ENCODE measurements at regions not wholly inside any gene's neighbourhood (a gene's known extent, or its start where the extent isn't known, plus 50 kb on each side); places are given as distances from the start of the nearest gene placed in this dataset.

DNA sequence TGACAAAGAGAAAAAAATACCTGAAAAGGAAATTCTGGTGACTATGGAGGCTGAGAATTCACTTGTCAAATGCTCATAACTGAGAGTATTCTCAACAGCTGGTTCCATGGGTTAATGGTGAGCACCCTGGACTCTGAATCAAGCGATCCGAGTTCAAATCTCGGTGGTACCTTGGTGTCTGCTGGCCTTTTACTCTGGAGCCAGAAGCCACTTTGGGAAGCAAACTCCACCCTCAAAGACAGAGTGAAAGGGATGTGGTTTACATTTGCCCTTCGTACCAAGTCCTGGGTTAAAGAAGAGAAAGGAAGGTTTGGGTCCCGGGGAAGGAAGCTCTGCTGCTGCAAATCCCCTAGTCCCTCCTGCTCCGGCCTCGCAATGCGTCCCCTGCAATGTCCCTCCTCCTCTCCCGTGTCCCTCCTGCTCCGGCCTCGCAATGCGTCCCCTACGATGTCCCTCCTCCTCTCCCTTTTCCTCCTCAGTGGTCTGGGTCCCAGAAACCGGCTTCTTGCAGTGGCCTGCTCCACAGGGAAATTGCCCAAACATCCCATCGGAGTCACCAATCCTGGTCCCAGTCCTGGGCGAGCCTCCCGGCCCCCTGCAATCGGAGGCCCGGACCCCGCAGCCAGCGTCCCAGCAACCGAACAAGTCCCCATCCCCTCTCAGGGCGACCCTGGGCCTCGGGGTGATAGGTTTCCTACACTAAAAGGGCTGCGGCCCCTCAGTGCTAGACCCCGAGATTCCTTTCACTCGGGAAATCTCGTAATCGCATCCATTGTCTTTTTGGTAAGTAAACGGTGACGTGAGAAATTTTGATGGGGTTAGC lies 129.4 kb downstream of the PPIAL4G start:
- TF ChIP-seq, protein P1, sequence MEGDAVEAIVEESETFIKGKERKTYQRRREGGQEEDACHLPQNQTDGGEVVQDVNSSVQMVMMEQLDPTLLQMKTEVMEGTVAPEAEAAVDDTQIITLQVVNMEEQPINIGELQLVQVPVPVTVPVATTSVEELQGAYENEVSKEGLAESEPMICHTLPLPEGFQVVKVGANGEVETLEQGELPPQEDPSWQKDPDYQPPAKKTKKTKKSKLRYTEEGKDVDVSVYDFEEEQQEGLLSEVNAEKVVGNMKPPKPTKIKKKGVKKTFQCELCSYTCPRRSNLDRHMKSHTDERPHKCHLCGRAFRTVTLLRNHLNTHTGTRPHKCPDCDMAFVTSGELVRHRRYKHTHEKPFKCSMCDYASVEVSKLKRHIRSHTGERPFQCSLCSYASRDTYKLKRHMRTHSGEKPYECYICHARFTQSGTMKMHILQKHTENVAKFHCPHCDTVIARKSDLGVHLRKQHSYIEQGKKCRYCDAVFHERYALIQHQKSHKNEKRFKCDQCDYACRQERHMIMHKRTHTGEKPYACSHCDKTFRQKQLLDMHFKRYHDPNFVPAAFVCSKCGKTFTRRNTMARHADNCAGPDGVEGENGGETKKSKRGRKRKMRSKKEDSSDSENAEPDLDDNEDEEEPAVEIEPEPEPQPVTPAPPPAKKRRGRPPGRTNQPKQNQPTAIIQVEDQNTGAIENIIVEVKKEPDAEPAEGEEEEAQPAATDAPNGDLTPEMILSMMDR (IDR thresholded peaks at IDR 0.05) = no peak
- no peak for TF ChIP-seq POLR2A (IDR thresholded peaks at IDR 0.05)
- TF ChIP-seq POLR2AphosphoS5 (IDR thresholded peaks at IDR 0.05) = no peak
